ENCODE measurements at regions not wholly inside any gene's neighbourhood (a gene's known extent, or its start where the extent isn't known, plus 50 kb on each side); places are given as distances from the start of the nearest gene placed in this dataset.

DNA sequence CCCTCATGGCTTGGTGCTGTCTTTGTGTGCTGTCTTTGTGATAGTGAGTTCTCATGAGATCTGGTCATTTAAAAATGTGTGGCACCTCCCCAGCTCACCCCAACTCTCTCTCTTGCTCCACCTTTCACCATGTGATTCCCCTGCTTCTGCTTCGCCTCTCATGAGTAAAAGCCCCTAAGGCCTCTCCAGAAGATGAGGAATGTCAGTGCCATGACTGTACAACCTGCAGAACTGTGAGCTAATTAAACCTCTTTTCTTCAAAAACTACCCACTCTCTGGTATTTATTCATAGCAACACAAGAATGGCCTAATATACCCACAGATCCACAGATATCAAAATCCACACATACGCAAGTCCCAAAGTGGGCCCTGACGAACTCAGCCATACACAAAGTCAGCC, 88.9 kb upstream of the PPP2R5A start:
- TF ChIP-seq, protein P1, sequence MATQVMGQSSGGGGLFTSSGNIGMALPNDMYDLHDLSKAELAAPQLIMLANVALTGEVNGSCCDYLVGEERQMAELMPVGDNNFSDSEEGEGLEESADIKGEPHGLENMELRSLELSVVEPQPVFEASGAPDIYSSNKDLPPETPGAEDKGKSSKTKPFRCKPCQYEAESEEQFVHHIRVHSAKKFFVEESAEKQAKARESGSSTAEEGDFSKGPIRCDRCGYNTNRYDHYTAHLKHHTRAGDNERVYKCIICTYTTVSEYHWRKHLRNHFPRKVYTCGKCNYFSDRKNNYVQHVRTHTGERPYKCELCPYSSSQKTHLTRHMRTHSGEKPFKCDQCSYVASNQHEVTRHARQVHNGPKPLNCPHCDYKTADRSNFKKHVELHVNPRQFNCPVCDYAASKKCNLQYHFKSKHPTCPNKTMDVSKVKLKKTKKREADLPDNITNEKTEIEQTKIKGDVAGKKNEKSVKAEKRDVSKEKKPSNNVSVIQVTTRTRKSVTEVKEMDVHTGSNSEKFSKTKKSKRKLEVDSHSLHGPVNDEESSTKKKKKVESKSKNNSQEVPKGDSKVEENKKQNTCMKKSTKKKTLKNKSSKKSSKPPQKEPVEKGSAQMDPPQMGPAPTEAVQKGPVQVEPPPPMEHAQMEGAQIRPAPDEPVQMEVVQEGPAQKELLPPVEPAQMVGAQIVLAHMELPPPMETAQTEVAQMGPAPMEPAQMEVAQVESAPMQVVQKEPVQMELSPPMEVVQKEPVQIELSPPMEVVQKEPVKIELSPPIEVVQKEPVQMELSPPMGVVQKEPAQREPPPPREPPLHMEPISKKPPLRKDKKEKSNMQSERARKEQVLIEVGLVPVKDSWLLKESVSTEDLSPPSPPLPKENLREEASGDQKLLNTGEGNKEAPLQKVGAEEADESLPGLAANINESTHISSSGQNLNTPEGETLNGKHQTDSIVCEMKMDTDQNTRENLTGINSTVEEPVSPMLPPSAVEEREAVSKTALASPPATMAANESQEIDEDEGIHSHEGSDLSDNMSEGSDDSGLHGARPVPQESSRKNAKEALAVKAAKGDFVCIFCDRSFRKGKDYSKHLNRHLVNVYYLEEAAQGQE (IDR thresholded peaks at IDR 0.05; ENCODE audit: low read depth, low read length) = no peak
- TF ChIP-seq, protein P2, sequence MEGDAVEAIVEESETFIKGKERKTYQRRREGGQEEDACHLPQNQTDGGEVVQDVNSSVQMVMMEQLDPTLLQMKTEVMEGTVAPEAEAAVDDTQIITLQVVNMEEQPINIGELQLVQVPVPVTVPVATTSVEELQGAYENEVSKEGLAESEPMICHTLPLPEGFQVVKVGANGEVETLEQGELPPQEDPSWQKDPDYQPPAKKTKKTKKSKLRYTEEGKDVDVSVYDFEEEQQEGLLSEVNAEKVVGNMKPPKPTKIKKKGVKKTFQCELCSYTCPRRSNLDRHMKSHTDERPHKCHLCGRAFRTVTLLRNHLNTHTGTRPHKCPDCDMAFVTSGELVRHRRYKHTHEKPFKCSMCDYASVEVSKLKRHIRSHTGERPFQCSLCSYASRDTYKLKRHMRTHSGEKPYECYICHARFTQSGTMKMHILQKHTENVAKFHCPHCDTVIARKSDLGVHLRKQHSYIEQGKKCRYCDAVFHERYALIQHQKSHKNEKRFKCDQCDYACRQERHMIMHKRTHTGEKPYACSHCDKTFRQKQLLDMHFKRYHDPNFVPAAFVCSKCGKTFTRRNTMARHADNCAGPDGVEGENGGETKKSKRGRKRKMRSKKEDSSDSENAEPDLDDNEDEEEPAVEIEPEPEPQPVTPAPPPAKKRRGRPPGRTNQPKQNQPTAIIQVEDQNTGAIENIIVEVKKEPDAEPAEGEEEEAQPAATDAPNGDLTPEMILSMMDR (IDR thresholded peaks at IDR 0.05) = no peak
- no peak for TF ChIP-seq RCOR1 (IDR thresholded peaks at IDR 0.05; ENCODE audit: low read length)
- TF ChIP-seq USF1 (IDR thresholded peaks at IDR 0.05; ENCODE audit: borderline replicate concordance, low read depth) = no peak
- TF ChIP-seq SMC3 (IDR thresholded peaks at IDR 0.05; ENCODE audit: low read depth, low read length) = no peak
- no peak for TF ChIP-seq EZH2phosphoT487 (IDR thresholded peaks at IDR 0.05; ENCODE audit: borderline replicate concordance, low read depth)
- no peak for TF ChIP-seq GABPA (IDR thresholded peaks at IDR 0.05; ENCODE audit: low read depth)
- no peak for TF ChIP-seq FOXJ3 (CRISPR knock-in tag; IDR thresholded peaks at IDR 0.05)
- TF ChIP-seq MAX (IDR thresholded peaks at IDR 0.05; ENCODE audit: low read depth) = no peak

Measured in SK-N-SH (cell line).